ENCODE measurements at regions not wholly inside any gene's neighbourhood (a gene's known extent, or its start where the extent isn't known, plus 50 kb on each side); places are given as distances from the start of the nearest gene placed in this dataset.

- no peak for TF ChIP-seq CTCF (IDR thresholded peaks at IDR 0.05)
- no peak for TF ChIP-seq POLR2AphosphoS5 (IDR thresholded peaks at IDR 0.05; ENCODE audit: insufficient read depth in 1 of 2, low read depth in 1 of 2)
Observed at GRCh38 chr5:23823521-23823920, 316.1 kb downstream of the PRDM9 start.
